Stimulated activated CD4-positive, alpha-beta T cell treated with anti-CD3 and anti-CD28 coated beads, Interleukin-2, amount 100 ng/mL, for 48 hours (primary cell): ENCODE measurements at regions not wholly inside any gene's neighbourhood (a gene's known extent, or its start where the extent isn't known, plus 50 kb on each side); places are given as distances from the start of the nearest gene placed in this dataset.

Experiments
- DNase-seq, 2 donors: peaks; one replicate each; pipeline ENCODE4 v3.0.0-alpha.2; 2020

DNA sequence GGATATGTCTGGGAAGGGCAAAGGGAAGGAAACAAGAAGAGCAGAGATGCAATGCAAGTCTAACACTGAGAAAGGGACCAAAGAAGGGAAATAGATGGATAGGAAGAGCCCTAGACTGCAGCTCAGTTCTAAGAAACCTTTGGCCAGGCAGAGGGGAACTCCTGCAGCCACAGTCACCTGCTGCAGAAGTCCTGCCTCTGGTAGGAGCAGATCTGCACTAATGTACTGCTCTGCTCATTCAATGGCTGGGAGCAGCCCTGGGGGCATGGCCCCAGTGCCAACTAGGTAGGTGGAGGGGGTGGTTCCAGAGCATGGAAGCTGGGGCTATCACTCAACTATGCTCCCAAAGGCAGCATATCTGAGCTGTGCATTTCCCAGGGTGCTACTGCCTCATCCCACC, 388.9 kb downstream of the PCNX1 start:
- DNase-seq, result no peak

DNA sequence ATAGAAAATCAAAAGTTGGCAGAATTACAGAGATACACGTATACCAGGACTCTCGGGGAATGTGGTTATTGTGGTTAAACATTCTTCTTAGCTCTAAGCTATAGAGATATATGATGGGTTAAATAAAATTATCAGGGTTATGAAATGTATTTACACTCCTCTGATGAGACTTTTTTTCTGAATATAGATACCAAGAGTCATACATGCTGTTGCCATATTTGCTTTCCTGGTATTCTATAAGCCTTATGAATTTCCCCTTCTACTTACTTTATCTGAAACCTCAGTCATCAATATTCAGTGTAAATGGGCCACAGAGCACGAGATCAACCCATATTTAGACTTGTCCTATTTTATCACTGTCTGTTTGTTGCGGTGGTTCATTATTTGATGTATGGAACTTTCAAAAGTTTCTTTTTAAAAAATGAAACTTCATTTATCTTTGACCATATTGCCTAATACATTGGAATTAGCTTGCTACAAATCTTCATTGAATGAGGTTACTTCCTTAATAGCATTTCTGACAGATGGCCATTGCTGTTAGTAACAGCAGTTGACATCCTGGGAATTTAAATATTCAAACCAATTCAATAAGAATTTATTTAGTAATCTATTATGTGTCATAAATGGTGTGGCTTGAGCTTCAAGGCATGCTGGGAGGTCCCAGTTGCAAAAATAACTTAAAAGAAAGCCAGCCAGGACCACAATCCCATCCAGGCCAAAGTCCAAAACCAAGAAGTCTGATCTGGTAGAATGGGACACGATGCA, 393.5 kb downstream of the PCNX1 start:
- DNase-seq, result no peak

DNA sequence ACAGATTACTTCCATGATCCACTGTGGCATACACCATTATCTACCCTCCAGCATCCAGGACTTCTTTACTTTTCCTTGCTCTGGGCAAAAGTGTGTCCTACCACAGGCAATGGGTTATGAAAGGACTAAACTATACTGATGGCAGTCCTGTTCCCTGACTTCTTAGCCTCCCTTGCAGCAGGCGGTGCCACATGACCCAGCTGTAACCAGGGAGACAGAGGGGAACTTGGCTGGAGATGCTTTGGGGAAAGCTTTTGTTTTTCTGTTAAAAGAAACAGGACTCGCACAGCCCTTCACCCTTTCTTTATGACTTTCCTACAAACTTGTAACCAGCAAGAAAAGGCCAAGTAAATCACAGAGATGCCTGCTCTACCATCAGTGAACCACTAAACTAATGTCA, 394.4 kb downstream of the PCNX1 start:
- no peak for DNase-seq

DNA sequence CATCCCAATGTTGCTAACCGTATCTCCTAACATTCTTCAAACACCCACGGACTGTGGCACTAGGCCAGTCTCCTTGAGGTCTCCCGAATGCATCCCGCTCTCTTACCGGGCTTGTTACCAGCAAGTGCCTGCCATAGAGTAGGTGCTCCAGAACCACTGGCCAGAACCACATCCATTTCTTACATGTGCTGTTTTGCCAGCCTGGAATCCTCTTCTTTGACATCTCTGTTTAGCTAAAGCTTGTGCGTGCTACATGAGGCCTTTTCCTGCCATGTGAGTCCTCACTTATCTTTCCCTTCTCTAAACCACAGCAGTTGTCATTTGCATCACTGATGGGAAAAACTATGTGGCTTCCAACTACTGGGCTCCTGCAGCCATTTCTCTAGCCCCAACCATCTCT, 397.4 kb downstream of the PCNX1 start:
- no peak for DNase-seq

DNA sequence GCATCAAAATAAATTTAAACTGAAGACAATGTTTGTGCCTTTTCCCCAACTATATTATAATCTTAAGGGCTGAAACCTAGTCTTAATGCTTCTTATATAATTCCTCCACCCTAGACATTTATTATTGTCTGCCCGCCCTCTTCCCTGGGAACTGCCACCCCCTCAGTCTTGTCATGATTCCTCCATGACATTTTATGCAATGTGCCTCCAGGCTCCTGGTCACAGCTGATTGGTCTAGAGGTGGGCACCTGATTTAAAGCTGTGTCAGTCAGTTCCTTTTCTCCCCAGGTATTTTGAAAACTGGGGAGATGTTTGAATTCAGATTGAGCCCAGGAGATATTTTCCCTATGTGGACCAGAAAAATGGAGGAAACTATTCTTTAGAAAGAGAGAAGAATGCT, 401.4 kb downstream of the PCNX1 start:
- no peak for DNase-seq

DNA sequence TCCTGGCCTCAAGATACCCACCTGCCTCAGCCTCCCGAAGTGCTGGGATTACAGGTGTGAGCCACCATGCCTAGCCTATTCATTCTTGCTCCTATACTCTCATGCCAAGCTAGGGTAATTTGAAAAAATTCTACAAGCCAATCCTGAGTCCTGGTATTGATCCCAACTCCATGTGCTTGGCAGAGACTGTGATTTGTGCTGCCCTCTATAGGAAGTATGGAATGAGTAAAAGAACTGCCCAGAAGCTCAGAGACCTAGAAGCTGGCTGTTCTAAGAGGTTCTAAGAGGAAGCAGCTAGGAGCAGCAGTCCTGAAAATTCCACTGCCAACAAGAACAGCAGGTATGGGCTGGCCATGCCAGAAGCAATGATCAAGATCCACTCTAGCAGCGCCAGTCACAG, 402.5 kb downstream of the PCNX1 start:
- no peak for DNase-seq

DNA sequence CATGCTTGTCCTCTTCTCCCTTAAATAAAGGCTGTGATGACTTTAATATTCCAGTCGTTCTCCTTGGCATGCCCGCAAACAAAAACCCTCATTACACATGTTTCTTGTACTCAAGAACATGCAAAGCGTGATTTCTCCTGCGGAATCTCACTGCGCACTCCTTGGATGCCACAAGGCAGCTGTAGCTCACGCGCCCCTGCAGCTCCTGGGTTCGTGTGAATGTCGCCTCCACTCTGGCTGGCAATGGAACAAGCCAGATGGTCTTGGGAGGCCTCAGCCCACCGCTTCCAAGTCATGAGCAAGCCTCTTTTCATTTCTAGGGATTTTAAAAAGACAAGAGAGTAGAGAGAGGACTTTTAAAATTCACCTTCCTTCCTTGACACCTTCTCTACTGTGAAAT, 403.8 kb downstream of the PCNX1 start:
- no peak for DNase-seq

DNA sequence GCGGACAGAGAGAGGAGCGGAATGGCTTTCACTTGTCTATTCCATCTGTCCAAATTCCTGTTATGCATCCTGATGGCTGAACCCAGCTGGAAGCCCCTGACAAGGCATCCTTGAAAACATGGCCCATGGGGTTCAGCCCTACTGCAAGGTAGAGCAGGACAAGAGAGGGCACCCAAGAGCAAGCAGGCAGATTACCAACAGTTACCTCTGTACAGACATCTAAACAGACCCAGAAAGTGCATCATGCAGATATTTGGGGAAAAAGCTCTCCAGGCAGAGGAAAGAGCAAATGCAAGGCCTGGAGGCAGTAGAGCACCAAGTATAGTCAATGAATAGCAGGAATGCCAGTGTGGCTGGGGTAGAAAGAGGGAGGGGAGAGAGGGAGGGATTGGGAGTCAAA, 407.5 kb downstream of the PCNX1 start:
- DNase-seq, result no peak

DNA sequence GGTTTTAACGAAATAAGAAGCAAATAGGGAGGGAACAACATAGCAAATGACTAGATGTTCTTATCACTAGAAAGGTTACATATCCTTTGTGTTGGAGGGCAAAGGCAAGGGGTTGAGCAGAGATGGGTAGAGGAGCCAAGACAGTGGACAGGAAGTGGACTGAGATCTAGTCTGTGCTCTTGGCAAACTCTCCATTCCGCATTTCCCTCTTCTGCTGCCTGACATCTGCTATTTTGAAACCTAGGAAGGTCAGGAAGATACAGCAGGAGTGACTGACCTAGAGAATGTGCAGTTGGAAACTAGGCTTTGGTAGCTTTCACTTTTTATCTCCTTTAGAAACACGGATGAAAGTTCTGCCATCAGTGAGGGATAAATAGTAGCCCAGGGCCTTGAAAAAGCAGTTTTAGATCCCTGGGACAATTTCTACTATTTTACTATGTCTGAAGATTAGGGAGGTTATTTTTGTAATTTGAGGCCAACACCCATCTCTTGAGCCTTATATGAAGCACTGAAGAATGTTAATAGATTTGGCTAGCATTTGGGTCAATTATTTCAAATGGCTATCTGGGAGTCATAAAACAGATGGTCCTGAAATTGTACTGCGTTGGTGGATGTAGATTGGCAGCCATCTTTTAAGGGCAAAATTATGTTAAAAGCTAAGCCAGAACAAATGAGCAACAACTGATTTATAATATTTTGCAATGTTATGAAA, 410.3 kb downstream of the PCNX1 start:
- DNase-seq, result no peak

DNA sequence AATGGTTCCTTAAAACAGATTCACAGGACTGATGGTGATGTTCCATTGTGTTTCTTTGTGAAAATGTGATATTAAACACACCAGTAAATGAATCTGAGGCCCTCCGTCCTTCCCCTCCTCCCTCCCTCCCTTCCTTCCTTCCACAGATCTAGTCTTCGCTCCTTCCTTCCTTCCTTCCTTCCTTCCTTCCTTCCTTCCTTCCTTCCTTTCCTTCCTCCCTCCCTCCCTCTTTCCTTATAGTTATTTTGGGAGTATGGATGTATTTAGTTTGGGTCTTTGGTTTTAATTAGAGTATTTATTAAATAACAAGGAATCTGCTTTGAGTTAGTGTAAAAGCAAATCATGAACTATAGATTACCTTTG, 410.8 kb downstream of the PCNX1 start:
- no peak for DNase-seq

DNA sequence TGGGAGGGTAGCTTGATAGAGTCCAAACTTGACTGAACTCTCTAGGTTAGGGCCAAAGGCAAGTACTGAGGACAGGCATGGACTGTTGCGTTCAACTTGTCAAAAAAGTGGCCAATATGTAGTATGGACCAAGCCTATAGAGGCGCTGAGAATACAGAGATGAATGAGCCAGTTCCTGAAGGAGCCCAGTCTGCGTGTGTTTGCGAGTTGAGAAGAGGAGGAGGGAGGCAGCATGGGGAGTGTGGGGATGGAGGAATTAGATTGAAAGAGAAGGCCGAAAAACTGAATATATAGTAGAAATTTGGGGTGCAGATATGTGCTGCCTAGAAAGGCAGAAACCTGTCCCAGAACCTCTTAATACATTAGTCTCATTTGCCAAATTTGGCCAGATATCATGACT, 412.4 kb downstream of the PCNX1 start:
- no peak for DNase-seq

DNA sequence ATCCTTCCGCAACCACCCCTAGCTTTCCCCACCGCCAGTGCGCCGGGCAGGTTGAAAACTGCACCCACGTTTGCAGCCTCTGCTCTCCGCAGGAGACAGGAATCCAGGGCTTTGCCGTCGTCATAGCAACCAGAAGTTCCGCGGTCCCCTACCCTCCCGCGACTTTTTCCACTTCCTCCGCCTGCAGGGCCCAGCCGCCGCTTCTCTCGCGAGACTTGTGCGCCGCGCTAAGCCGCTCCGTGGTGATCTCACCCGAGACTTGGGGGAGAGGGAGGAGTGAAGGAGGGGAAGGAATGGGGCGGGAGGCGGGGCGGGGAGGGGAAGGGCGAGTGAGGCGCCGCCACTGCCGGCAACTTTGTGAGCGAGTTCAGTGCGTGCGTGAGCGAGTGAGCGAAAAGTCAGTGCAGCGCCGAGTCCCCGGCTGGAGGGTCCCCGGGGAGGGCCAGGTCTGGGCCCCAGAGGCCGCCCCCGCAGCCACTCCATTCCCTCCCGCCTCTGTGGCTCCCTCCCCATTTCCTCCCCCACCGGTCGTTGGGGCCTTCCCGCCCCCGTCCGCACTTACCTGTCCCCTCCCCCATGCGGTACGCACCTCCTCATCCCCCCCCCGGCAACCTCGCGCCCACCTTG, 413.0 kb downstream of the PCNX1 start, which contains the start of gene SIPA1L1:
Gene SIPA1L1, plus strand, starts transcription at position 370 of the 627 bp plus-strand sequence.
- peak; percentile 95 for DNase-seq

DNA sequence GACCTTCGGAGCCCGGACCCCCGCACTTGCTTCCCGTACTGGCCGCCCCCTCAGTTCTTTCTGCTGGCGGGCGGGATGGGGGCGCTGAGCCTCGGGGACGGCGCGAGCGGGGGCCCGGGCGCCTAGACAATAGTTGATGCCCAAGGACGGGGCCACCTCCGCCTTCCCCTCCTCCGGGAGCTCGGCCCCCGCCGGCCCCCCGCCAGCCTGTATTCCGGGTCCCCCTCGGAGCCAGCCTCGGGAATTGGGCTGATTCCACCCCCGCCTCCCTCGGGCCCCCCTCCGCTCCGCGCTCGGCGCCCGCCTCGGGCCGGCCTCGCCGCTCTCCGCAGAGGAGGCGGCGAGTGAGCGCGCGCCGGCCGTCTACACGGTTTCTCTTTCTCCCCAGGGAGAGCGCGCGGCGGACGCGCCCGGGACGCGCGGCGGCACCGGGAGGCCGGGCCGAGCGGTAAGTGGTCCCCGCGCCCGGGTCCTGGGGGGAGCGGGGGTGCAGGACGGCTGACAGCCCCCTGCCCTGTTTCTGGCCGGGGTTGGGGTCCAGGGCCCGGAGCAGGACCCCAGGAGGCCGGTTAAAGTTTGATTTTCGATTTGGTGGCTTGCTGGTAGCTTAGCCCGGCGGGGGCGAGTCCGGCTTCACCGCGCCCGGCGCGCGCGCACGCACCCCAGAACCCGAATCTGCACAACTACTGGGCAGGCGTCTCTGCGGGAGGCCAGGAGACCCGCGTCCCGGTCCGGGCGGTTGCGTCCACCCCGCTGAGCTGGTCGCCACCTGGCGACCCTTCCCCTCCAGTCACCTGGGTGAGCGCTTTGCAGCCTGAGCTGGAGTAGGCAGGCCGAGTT, 413.7 kb downstream of the PCNX1 start:
- DNase-seq, result peak; percentile 44 to 57

DNA sequence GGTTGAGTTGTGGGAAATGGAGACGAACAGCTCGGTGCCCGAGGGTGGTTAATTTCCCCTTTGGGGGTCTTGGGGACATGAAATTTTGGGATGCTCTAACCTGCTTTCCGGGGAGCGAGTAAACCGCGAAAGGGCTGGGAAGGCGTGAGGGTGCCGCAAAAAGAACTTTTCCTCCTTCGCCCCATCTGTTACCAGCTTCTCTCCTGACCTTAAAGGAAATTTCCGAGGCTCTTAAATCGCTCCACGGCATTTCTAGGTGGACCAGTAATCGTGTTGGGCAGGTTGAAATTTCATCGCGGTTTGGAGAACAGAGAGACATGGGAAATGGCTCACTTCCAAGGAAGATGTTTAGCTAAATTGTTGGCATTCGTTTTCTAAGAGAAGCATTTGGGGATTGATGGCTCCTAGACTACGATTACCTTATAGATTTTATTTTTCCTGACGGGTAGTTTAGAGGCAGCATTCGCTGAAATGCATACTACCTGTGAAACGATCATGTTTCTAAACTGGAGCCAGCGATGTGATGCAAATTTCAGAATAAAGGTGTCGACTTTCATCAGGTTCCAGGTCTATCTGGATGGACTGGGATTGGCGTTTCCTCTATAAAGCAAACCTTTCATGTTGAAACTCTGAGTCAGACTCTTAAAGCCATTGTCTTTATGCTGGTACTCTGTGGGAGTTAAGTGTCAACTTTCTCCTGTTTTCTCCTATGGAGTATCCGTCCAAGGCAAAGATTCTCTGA, 414.5 kb downstream of the PCNX1 start:
- no peak for DNase-seq

DNA sequence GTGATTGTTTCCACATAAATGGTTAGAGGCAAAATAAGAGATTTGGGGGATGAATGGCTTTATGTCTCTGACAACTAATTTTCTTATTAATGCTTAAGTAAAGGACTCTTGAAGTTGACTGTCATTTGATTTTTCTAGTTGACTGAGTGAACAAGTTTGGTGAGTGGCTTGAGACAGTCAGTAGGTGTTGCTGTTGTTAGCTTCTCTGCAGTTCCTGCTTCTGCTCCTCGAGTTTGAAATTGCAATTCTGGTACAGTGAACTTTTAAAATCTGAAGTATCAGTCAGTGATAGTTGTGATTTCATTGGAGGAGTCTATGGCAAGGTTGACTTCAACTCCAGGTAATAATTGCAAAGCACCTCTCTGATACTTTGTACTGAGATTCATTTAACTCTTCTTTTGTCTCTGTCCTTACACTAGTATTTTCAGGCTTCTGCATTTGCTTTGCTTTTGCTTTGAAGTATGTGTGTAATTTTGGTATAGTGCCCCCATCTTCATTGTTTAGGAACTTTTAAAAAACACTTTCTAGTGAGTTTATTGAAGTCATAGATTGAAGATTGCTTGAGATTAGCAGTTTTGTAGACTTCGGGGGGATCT, 415.5 kb downstream of the PCNX1 start:
- DNase-seq, result no peak

DNA sequence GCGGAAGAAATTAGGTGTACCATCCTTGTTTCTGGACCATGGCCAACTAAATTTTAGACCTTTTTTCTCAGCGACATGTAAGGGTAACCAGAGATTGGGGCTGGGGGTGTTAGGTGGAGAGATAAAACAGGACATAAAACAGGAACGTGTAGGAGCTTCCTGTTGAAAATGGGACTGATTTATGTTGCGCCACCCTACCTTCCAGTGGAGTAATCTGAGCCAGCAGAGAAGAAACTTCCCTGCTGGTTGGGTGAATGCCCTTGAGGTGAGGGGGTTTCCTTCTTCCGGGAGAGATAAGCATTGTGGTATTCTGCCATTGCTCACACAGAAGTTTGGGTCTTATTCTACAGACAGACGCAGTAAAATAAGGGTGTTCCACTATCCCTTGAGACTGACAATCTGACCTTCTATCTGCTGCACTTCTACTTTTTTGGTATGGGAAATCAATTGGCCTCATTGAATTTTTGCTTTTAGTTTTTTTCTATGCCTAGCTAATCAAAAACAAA, 417.6 kb downstream of the PCNX1 start:
- DNase-seq, result peak in 1 of 2 donors; percentile 23

DNA sequence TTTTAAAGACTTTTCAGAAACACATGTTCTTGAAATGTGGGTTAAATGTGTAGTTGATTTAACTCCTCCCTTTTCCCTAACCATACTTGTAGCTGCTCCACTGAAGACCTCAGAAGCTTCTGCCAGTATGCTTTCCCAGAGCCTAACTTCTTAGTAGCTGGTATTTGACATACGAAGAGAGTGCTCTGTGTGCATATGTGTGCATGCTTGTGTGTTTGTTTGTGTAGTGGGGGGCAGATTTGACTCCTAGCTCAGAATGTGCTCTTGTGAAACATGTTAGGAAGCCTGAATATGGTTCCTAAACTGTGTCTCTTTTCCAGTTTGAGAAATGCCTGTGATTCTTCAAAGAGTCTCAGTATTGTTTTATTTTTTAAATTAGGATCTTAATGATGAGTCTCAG, 420.4 kb downstream of the PCNX1 start:
- DNase-seq, result no peak

DNA sequence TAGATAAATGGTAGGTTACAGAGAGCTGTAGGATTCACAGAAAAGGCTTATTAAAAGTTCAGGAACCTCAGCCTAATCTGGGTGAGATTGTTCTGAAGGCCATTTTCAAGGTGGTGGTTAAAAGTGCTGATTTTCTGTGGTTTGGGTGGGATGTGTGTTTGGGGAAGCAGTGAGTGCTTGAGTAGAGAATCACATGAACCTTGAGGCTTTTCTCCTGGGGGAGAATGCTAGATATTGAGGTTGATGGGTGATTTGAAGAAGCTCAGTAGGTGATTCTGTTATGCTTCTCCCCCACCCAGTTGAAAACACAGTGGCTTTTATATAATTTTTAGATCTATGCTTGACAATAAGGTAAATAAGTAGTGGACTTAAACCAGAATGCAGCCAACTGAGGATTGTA, 420.9 kb downstream of the PCNX1 start:
- no peak for DNase-seq

DNA sequence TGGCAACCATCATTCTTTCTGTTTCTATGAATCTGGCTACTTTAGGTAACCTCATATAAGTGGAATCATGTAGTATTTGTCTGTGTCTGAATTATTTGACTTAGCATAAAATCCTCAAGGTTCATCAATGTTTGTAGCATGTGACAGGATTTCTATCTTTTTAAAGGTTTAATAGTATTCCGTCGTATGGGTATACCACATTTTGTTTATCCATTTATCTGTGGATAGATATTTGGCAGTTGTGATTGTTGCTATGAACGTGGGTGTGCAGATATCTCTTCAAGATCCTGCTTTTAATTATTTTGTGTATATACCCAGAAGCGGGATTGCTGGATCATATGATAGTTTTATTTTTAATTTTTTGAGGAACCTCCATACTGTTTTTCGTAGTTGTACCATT, 421.7 kb downstream of the PCNX1 start:
- DNase-seq, result no peak

DNA sequence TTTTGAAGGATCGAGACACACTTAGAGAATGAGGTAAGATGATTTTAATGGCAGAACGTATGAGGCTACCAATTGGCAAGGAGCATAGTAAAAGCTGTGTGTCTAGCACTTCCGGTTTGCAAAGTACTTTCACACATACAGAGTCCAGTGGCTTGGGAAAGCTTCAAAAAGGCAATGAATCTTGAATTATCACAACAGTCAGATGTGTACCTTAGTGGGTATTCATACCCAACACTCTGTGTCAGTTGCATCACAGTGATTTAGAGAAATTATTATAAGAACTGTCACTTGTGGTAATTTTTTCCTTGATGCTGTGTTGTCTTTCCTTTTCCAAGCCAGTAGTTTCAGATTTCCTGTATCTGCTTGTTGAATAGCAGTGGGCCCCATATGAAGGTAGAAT, 424.1 kb downstream of the PCNX1 start:
- DNase-seq, result no peak

DNA sequence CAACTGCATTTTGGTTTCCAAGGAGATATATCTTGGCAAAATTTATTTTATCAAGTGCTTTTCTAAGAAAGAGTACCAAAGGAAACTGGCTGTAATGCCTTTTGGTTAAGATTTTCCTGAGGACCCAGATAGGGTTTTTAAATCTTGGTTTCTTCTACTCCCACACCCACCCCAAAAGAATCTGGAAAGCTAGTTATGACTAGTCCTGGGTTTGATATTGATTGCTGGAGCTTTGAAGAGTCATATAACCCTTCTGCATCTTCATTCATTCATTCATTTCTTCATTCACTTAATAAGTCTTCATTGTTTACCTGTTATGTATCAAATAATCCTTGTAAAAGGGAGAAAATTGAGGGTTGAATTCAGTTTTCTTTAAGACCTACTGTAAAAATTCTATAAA, 425.2 kb downstream of the PCNX1 start:
- DNase-seq, result no peak

DNA sequence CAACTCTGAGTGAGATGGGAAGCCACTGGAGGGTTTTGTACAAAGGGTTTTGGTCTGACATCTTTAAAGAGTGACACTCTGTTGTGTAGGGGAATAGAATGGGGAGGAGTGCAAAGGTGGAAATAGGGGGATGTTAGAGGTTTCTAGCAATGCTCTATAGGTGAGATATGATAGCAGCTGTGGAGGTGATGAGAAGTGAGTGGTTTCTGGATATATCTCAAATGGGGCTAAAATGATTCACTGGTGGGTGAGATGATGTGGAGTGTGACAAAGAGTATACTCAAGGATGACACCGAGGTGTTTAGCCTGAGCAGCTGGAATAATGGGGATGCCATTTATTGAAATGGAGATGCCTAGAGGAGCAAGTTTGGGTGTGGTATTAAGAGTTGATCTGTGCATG, 426.4 kb downstream of the PCNX1 start:
- no peak for DNase-seq
